Sigmoid colon (tissue), 6 donors: ENCODE measurements at regions not wholly inside any gene's neighbourhood (a gene's known extent, or its start where the extent isn't known, plus 50 kb on each side); places are given as distances from the start of the nearest gene placed in this dataset.
A peak's percentile ranks its signal among the peaks of the same experiment; 100 is the strongest.
"Not testable (repeated sequence)": the region's sequence is repeated elsewhere in the genome, so short reads cannot be mapped to it uniquely, and the experiment has no call there.

Source experiments
- DNase-seq: peaks from one replicate; pipeline ENCODE4 v3.0.0-alpha.2; 2019
- H3K27ac ChIP-seq, 4 donors: fragments of 200-600 bp; sonication (generic); one replicate each; pipeline ENCODE4 v1.5.1; 2016 to 2019; ENCODE audit warnings: mild to moderate bottlenecking in 1 of 4
- H3K27me3 ChIP-seq, 3 donors: fragments of 200-600 bp; sonication (generic); one replicate each; pipeline ENCODE4 v1.5.1; 2019; ENCODE audit warnings: mild to moderate bottlenecking in 1 of 3
- H3K36me3 ChIP-seq, 4 donors: fragments of 200-600 bp; sonication (generic); one replicate each; pipeline ENCODE4 v1.5.1; 2016 to 2019
- H3K4me1 ChIP-seq, 4 donors: fragments of 200-600 bp; sonication (generic); one replicate each; pipeline ENCODE4 v1.5.1; 2017 to 2019
- H3K4me3 ChIP-seq, 4 donors: fragments of 200-600 bp; sonication (generic); one replicate each; pipeline ENCODE4 v1.5.1; 2017 to 2019; ENCODE audit warnings: mild to moderate bottlenecking in 2 of 4, moderate library complexity in 1 of 4
- H3K9me3 ChIP-seq, 4 donors: fragments of 200-600 bp in 3 of 4; sonication (generic) in 3 of 4; one replicate each; pipeline versions ENCODE4 v1.5.1 to v1.6.1; 2013 to 2019
- EP300 ChIP-seq, 4 donors: sonication (generic); formaldehyde crosslinking; IDR thresholded peaks; one replicate each; pipeline ENCODE4 v1.6.1; 2017; ENCODE audit warnings: antibody characterized with exemption in 4 of 4
- POLR2A ChIP-seq, 2 donors: fragments of 450-650 bp; IDR thresholded peaks; one replicate each; pipeline ENCODE4 v1.6.1; 2016; ENCODE audit warnings: antibody characterized with exemption in 2 of 2, mild to moderate bottlenecking in 2 of 2, moderate library complexity in 2 of 2
- POLR2AphosphoS5 ChIP-seq, 4 donors: sonication (generic); formaldehyde crosslinking; IDR thresholded peaks; one replicate each; pipeline ENCODE4 v1.6.1; 2017; ENCODE audit warnings: antibody characterized with exemption in 4 of 4
- WGBS, 2 donors: extraction: QIAGEN DNeasy Blood & Tissue Kit; methylation state at CpG; one replicate each; pipeline ENCODE4 v1.1.7; 2013; 5-methylcytosine and 5-hydroxymethylcytosine counted together
- intact Hi-C: fragments of 100-400 bp; cut with DNase I; formaldehyde crosslinking; loops from one replicate; pipeline ENCODE4 v1.15.1; 2023
- TF ChIP-seq, protein P1 (sequence below), 4 experiments: fragments of 450-650 bp in 3 of 4; fragments of 200-600 bp in 1 of 4; IDR thresholded peaks; one replicate each; pipeline ENCODE4 v1.5.1; 2016 to 2019; ENCODE audit warnings: antibody characterized with exemption in 4 of 4, mild to moderate bottlenecking in 3 of 4, moderate library complexity in 2 of 4
- donor health status: healthy with polysubstance abuse.
- donor health status: healthy.

DNA sequence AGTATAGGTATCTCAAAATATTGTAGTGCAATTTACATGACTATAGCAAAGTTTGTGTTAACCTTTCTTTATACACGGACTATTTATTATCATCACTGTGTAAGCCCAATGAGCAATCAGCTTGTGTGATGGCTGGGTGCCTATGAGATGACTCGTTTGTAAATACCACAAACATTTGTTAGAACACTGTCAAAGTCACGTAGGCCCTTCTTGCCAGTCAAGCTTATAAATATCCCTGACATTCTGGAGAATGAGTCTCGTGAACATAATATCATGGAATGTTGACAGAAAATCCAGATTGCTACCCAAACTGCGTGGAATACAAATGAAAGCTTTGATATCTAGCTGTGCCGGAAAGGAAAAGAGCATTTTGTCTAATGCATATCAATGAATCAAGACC, 648.3 kb upstream of the MDGA2 start:
- no peak for DNase-seq
- no peaks in the 10 kb centered on the region for H3K9me3 ChIP-seq
- H3K4me1 ChIP-seq: no peaks in the 10 kb centered on the region
- no peak overlapping the region for H3K4me3 ChIP-seq
- no peaks in the 10 kb centered on the region for H3K27me3 ChIP-seq
- H3K36me3 ChIP-seq: no peaks in the 10 kb centered on the region
- intact Hi-C loops: no loop called here
- TF ChIP-seq, protein P1, sequence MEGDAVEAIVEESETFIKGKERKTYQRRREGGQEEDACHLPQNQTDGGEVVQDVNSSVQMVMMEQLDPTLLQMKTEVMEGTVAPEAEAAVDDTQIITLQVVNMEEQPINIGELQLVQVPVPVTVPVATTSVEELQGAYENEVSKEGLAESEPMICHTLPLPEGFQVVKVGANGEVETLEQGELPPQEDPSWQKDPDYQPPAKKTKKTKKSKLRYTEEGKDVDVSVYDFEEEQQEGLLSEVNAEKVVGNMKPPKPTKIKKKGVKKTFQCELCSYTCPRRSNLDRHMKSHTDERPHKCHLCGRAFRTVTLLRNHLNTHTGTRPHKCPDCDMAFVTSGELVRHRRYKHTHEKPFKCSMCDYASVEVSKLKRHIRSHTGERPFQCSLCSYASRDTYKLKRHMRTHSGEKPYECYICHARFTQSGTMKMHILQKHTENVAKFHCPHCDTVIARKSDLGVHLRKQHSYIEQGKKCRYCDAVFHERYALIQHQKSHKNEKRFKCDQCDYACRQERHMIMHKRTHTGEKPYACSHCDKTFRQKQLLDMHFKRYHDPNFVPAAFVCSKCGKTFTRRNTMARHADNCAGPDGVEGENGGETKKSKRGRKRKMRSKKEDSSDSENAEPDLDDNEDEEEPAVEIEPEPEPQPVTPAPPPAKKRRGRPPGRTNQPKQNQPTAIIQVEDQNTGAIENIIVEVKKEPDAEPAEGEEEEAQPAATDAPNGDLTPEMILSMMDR (IDR thresholded peaks at IDR 0.05): no peak
- no peak for TF ChIP-seq EP300 (IDR thresholded peaks at IDR 0.05)
- no peak for TF ChIP-seq POLR2AphosphoS5 (IDR thresholded peaks at IDR 0.05)
- TF ChIP-seq POLR2A (IDR thresholded peaks at IDR 0.05): no peak
- 55 to 66% methylated on average over 6 of the region's 6 CpGs for WGBS, 2 donors
- no peak overlapping the region for H3K27ac ChIP-seq

DNA sequence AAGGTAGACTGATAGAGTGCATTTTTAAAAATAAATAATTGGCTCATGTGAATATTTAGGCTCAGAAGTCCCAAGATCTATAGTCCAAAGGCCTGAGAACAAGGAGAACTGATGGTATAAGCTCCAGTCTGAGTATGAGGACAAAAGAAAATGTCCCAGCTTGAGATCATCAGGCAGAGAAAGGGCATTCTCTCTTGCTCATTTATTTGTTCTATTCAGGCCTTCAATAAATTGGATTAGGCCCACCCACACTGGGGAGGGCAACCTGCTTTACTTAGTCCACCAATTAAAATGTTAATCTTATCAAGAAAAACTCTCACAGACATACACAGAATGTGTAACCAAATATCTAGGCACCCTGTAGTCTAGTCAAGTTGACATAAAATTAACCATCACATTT, 644.4 kb upstream of the MDGA2 start:
- no peak for TF ChIP-seq EP300 (IDR thresholded peaks at IDR 0.05)
- TF ChIP-seq POLR2A (IDR thresholded peaks at IDR 0.05): no peak
- TF ChIP-seq, protein P1 (IDR thresholded peaks at IDR 0.05): no peak
- no peak for TF ChIP-seq POLR2AphosphoS5 (IDR thresholded peaks at IDR 0.05)
- Histone ChIP-seq H3K9me3 (no peaks in the 10 kb centered on the region), H3K27me3 (no peaks in the 10 kb centered on the region), H3K36me3 (no peaks in the 10 kb centered on the region), H3K27ac (no peak overlapping the region), H3K4me3 (no peak overlapping the region), H3K4me1 (no peaks in the 10 kb centered on the region)
- intact Hi-C loops: no loop called here
- no peak for DNase-seq

DNA sequence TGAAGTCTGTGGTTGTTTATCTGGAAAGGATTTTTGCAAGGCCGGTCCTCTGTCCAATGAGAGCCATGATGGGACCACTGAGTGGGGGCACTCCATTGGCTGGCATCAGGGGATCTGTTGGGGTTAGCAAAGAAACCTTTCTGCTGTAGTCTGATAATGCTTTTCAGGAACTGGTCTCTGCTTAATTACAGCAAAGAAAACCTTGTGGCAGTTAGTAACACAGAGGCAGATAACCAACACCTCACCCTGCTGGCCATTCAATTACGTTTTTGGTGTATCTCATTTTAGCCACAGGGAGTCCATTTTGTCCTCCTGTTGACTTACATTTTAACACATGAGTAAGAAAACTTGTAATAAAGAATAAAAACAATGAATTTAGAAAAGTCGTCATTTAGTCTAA, 629.3 kb upstream of the MDGA2 start:
- H3K9me3 ChIP-seq: no peaks in the 10 kb centered on the region
- no peak for DNase-seq
- no peaks in the 10 kb centered on the region for H3K27me3 ChIP-seq
- TF ChIP-seq POLR2AphosphoS5 (IDR thresholded peaks at IDR 0.05): no peak
- TF ChIP-seq, protein P1 (IDR thresholded peaks at IDR 0.05): no peak
- TF ChIP-seq POLR2A (IDR thresholded peaks at IDR 0.05): no peak
- TF ChIP-seq EP300 (IDR thresholded peaks at IDR 0.05): no peak
- no peaks in the 10 kb centered on the region for H3K4me1 ChIP-seq
- intact Hi-C loops: no loop called here
- WGBS, 2 donors: 70 to 82% methylated on average over 3 of the region's 3 CpGs
- H3K4me3 ChIP-seq: no peak overlapping the region
- no peak overlapping the region for H3K27ac ChIP-seq
- H3K36me3 ChIP-seq: no peaks in the 10 kb centered on the region

DNA sequence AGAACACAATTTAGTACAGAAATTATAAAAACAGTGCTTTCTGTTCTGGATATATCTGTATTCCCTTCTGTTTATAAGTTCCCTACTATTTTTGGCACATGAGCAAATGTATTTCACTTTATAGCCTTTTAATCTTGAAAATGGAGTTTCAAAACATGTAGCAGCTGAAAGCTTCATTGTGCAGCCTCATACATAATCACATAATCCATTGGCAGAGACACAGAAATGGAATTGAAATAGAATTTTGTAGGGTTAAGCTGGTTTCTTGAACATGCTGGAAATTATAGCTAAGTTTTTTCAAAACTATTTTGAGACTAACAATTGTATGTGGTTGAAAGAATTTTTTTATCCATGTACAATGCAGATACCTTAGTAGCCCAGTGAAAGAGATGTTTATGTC, 614.3 kb upstream of the MDGA2 start:
- intact Hi-C loops: no loop called here
- no peak for DNase-seq

DNA sequence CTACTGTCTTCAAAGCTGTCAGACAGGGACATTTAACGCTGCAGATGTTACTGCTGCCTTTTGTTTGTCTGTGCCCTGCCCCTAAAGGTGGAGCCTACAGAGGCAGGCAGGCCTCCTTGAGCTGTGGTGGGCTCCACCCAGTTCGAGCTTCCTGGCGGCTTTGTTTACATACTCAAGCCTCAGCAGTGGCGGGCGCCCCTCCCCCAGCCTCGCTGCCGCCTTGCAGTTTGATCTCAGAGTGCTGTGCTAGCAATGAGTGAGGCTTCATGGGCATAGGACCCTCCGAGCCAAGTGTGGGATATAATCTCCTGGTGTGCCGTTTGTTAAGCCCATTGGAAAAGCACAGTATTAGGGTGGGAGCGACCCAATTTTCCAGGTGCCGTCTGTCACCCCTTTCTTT, 609.8 kb upstream of the MDGA2 start:
- DNase-seq: peak; percentile 33
- H3K36me3 ChIP-seq, H3K27me3 ChIP-seq, H3K27ac ChIP-seq, H3K4me1 ChIP-seq, H3K9me3 ChIP-seq, H3K4me3 ChIP-seq, intact Hi-C loops: not testable (repeated sequence)
- 81 to 95% methylated on average over 11 of the region's 11 CpGs for WGBS, 2 donors

More for the DNA sequence above, 614.3 kb upstream of the MDGA2 start:
- Histone ChIP-seq H3K27ac (no peak overlapping the region), H3K4me3 (no peak overlapping the region), H3K4me1 (no peaks in the 10 kb centered on the region), H3K36me3 (no peaks in the 10 kb centered on the region), H3K9me3 (no peaks in the 10 kb centered on the region), H3K27me3 (no peaks in the 10 kb centered on the region)
- no peak for TF ChIP-seq POLR2A (IDR thresholded peaks at IDR 0.05)

DNA sequence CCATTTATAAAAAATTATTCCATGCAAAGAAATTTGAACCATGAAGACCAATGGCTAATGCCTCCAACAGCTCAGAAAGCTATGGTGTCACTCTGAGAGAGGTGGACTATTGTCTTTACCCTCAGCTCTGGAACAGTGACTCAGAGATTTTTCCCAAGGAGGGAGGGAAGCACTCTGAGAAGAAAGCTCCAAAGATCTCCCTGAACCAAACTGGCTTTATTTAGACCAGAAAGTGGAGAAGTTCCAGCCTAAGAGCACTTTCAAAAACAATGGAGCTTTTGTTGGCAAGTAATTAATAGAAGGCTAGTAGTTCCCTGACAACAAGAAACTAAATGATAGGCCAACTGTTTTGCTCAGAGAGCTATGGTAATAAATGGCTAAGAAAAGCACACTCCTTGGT, 599.9 kb upstream of the MDGA2 start:
- peak overlapping the region; percentile 32 to 53 (median 36) for H3K27ac ChIP-seq

More for the DNA sequence above, 599.9 kb upstream of the MDGA2 start:
- no peaks in the 10 kb centered on the region for H3K4me1 ChIP-seq
- intact Hi-C loops: no loop called here
- DNase-seq: no peak
- no peaks in the 10 kb centered on the region for H3K27me3 ChIP-seq
- no peak overlapping the region for H3K4me3 ChIP-seq
- TF ChIP-seq POLR2A (IDR thresholded peaks at IDR 0.05) (no peak), POLR2AphosphoS5 (IDR thresholded peaks at IDR 0.05) (no peak), EP300 (IDR thresholded peaks at IDR 0.05) (no peak)
- TF ChIP-seq, protein P1 (IDR thresholded peaks at IDR 0.05): no peak
- H3K36me3 ChIP-seq: no peaks in the 10 kb centered on the region
- no peaks in the 10 kb centered on the region for H3K9me3 ChIP-seq
